ENCODE measurements at regions not wholly inside any gene's neighbourhood (a gene's known extent, or its start where the extent isn't known, plus 50 kb on each side); places are given as distances from the start of the nearest gene placed in this dataset.
"Not testable (repeated sequence)": the region's sequence is repeated elsewhere in the genome, so short reads cannot be mapped to it uniquely, and the experiment has no call there.

- TF ChIP-seq, protein P1, sequence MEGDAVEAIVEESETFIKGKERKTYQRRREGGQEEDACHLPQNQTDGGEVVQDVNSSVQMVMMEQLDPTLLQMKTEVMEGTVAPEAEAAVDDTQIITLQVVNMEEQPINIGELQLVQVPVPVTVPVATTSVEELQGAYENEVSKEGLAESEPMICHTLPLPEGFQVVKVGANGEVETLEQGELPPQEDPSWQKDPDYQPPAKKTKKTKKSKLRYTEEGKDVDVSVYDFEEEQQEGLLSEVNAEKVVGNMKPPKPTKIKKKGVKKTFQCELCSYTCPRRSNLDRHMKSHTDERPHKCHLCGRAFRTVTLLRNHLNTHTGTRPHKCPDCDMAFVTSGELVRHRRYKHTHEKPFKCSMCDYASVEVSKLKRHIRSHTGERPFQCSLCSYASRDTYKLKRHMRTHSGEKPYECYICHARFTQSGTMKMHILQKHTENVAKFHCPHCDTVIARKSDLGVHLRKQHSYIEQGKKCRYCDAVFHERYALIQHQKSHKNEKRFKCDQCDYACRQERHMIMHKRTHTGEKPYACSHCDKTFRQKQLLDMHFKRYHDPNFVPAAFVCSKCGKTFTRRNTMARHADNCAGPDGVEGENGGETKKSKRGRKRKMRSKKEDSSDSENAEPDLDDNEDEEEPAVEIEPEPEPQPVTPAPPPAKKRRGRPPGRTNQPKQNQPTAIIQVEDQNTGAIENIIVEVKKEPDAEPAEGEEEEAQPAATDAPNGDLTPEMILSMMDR (IDR thresholded peaks at IDR 0.05; ENCODE audit: unreplicated experiment) = no peak
- no peak for DNase-seq (ENCODE audit: low spot score, unreplicated experiment)
- no peak overlapping the region for H3K27ac Mint-ChIP-seq
- peaks cover 1% of the 10 kb centered on the region for H3K36me3 Mint-ChIP-seq (ENCODE audit: insufficient read depth)
- no peaks in the 10 kb centered on the region for H3K4me1 Mint-ChIP-seq (ENCODE audit: low read depth)
- H3K27me3 Mint-ChIP-seq = no peaks in the 10 kb centered on the region
- peaks cover 22% of the 10 kb centered on the region for H3K9me3 Mint-ChIP-seq (ENCODE audit: low read depth)
- H3K4me3 Mint-ChIP-seq (ENCODE audit: low read depth) = no peak overlapping the region
Measured at GRCh38 chr7:118948508-118948907, 724.0 kb downstream of the ANKRD7 start.

DNA sequence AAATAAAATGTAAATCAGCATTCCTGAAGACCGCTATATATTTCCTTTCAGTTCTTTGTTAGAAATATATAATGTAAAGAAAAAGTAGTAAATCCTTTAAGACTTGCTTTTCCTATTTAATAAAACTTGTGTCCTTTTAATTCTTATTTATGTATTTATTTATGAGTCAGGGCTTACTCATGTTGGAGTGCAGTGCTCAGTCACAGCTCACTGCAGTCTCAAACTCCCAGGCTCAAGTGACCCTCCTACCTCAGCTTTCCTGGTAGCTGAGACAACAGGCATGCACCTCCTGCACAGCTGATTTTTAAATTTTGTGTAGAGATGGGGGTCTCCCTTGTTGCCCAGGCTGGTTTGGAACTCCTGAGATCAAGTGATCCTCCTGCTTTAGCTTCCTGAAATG, 724.5 kb downstream of the ANKRD7 start:
- Mint-ChIP-seq H3K27ac (no peak overlapping the region), H3K4me3 (ENCODE audit: low read depth) (no peak overlapping the region)

DNA sequence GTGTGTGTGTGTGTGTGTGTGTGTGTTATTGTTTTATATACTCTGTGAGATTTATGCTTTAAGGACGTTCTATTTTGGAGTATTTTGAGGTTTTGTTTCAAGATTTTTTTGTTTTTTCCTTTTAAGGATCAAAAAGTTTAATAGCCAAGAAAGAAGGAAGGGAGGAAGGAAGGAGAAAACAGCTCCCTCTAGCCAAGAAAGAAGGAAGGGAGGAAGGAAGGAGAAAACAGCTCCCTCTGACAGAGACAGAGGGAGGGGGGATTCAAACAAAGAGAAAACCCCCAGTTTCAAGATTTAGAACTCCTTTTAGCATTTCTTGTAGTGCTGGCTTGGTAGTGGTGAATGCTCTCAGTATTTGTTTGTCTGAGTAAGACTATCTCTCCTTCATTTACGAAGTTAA, 731.8 kb downstream of the ANKRD7 start:
- H3K4me1 Mint-ChIP-seq (ENCODE audit: low read depth); H3K4me3 Mint-ChIP-seq (ENCODE audit: low read depth); H3K27me3 Mint-ChIP-seq; H3K27ac Mint-ChIP-seq; H3K36me3 Mint-ChIP-seq (ENCODE audit: insufficient read depth); DNase-seq (ENCODE audit: low spot score, unreplicated experiment): not testable (repeated sequence)
- H3K9me3 Mint-ChIP-seq (ENCODE audit: low read depth) = peaks cover 12% of the 10 kb centered on the region

More for the DNA sequence above, 724.5 kb downstream of the ANKRD7 start:
- no peak for DNase-seq (ENCODE audit: low spot score, unreplicated experiment)
- H3K36me3 Mint-ChIP-seq (ENCODE audit: insufficient read depth) = peaks cover 1% of the 10 kb centered on the region
- peaks cover 22% of the 10 kb centered on the region for H3K9me3 Mint-ChIP-seq (ENCODE audit: low read depth)
- no peaks in the 10 kb centered on the region for H3K4me1 Mint-ChIP-seq (ENCODE audit: low read depth)
- H3K27me3 Mint-ChIP-seq = no peaks in the 10 kb centered on the region
- TF ChIP-seq, protein P1 (IDR thresholded peaks at IDR 0.05; ENCODE audit: unreplicated experiment) = no peak

DNA sequence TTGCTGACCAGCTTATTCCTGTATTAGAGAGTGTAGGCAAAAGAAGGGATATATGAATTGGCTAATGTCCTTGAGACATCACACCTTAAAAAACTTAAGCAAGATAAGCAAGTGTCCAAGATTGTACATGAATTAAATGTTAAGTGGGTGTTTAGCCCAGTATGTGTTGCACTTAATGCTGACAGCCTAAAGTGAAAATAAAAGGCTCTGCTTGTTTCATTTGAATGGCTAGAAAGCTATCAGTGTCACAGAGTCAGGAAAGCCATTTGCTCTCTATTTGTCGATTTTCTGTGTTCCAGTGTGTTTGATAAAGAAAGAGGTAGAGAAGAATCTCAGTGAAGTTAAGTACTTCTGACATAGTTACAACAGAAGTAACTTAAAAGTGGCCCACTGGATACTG, 744.9 kb downstream of the ANKRD7 start:
- peaks cover 1% of the 10 kb centered on the region for H3K36me3 Mint-ChIP-seq (ENCODE audit: insufficient read depth)
- DNase-seq (ENCODE audit: low spot score, unreplicated experiment) = no peak
- H3K9me3 Mint-ChIP-seq (ENCODE audit: low read depth) = peaks cover 3% of the 10 kb centered on the region
- no peak overlapping the region for H3K27ac Mint-ChIP-seq
- TF ChIP-seq, protein P1 (IDR thresholded peaks at IDR 0.05; ENCODE audit: unreplicated experiment) = no peak
- peaks cover 1% of the 10 kb centered on the region for H3K4me1 Mint-ChIP-seq (ENCODE audit: low read depth)
- no peak overlapping the region for H3K4me3 Mint-ChIP-seq (ENCODE audit: low read depth)
- no peaks in the 10 kb centered on the region for H3K27me3 Mint-ChIP-seq

DNA sequence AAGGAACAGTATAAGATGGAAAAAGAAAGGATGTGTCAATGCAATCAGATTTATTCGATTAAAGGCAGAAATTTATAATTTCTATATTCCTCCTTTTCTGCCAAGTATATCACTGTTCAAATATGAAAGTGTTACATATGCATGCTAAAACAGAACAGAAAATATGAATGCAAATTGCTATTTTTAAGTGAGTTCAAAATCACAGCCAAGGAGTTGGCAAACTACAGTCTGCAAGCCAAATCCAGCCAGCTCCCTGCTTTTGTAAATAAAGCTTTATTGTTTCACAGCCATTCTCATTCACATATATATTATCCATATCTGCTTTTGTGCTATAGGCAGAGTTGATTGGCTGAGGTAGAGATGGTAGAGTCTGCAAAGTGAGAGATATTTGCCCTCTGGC, 747.2 kb downstream of the ANKRD7 start:
- DNase-seq (ENCODE audit: low spot score, unreplicated experiment) = no peak
- Mint-ChIP-seq H3K4me3 (ENCODE audit: low read depth) (no peak overlapping the region), H3K27me3 (no peaks in the 10 kb centered on the region), H3K4me1 (ENCODE audit: low read depth) (peaks cover 2% of the 10 kb centered on the region), H3K9me3 (ENCODE audit: low read depth) (no peaks in the 10 kb centered on the region), H3K36me3 (ENCODE audit: insufficient read depth) (no peaks in the 10 kb centered on the region), H3K27ac (no peak overlapping the region)
- TF ChIP-seq, protein P1 (IDR thresholded peaks at IDR 0.05; ENCODE audit: unreplicated experiment) = no peak

GRCh38 chr7:118974836-118975235, 750.3 kb downstream of the ANKRD7 start:
- TF ChIP-seq, protein P1 (IDR thresholded peaks at IDR 0.05; ENCODE audit: unreplicated experiment) = no peak
- DNase-seq (ENCODE audit: low spot score, unreplicated experiment) = no peak
- Mint-ChIP-seq H3K27ac (no peak overlapping the region), H3K4me3 (ENCODE audit: low read depth) (no peak overlapping the region), H3K36me3 (ENCODE audit: insufficient read depth) (no peaks in the 10 kb centered on the region), H3K9me3 (ENCODE audit: low read depth) (no peaks in the 10 kb centered on the region), H3K4me1 (ENCODE audit: low read depth) (peaks cover 1% of the 10 kb centered on the region), H3K27me3 (no peaks in the 10 kb centered on the region)
